GM18868 (cell line): ENCODE measurements at regions not wholly inside any gene's neighbourhood (a gene's known extent, or its start where the extent isn't known, plus 50 kb on each side); places are given as distances from the start of the nearest gene placed in this dataset.

Experiments
- ATAC-seq: cut with Tn5 transposase; IDR thresholded peaks from one replicate; pipeline ENCODE4 v1.9.1; 2021; ENCODE audit warnings: mild to moderate bottlenecking, moderate library complexity; ENCODE audit not compliant: unreplicated experiment

DNA sequence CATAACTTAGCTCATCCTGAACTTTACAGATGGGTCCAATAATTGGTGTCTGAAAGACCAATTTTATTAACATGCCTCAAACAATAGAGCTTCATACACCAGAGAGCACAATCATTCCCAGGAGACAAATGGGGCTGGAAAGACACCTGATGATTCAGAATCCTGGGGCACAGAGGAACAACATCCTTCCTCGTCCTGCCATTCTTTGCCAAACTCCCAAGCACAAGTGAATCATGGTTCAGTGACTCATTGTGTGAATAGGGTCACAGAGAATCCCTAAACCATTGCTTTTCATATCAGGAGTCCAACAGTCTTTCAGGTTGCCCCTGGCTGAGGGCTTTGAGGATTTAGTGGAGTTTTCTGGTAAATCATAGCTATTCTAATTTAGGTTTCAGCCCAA lies 266.4 kb upstream of the BMP2 start:
- no peak for ATAC-seq

DNA sequence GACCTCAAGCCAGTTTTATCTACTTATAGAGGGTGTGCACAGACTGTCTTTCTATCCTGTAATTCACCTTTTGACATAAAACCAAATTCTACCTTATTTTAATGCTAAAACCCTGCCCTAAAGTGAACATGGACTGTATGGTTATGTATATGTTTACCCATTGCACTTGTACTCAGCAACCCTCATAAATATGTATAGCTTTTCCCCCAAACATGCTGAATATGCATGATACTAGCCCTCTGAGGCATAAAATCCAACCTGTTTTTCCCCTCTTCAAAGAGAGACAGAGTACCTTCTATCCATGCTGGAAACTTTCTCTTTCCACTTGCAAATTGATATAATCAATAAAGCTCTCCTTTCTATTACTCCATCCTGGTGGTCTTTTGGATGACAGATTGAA lies 267.9 kb upstream of the BMP2 start:
- ATAC-seq, result no peak

DNA sequence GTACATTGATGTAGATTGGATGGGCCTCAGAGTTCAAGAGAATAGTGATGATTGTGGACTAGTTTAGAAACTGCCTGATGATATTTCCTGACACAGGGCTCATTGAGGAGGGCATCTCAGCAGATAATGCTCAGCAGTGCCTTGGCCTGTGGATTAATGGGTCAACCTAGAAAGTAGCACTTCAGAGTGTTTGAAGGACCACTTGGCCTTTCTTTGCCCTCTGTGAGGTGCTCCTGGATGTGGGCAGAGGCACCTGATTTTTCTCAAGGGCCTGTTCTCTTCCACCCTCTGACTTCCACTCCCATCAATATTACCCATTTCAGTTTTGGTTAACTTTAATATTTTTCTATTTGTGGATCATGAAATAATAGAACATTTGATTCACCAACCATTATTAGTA lies 270.6 kb upstream of the BMP2 start:
- ATAC-seq, result no peak

DNA sequence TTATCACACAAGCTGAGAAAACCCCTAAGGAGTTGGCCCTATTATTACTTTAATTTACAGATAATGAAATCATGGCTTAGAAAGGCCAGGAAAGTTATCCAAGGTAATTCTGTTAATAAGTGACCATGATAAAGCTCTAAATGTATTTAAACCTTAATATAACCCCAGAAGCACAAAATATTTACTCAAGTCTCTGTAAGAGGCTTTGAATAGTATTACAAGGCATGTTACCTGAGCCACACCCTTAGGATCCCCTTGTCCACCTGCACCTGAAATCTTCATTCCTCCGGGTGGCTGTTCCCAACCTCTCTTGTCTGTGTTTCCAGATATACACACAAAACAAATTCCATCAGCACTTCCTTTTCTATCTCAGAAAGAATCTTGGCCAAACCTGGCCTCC lies 271.6 kb upstream of the BMP2 start:
- no peak for ATAC-seq

DNA sequence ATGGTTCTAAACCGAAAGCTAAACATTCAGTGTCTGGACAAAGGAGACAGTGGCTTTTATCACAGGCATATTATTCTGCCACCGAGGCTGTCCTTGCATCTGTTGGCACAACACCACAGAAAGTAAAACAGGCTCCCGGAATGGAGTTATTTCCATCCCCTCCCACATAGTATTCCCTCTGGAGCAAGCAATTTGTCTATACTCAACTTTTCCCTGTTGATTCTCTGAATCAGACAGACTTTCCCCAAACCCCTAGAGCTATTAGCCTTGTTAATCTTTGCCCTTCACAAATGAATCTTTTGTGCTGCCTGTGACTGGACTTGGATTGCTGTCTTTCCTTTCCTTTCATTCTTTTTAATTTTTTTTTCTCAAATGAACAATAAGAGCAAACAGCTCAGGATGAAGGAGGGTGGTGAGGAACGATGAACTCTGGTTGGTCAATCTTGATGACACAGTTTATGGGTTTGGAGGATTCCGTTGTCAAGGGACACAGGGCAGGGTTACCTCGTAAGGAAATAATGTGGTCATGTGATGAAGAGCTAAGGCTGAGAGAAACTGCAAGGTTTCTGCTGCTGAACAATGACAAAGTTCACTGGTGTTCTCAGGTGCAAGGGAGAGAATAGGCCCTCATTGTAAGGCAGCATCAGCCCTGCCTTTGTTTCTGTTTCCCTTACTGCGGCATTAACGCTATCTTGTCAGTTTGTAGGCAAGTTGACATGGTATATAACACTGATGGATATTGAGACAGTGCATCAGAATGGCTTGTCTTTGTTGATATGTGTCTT lies 275.0 kb upstream of the BMP2 start:
- no peak for ATAC-seq

DNA sequence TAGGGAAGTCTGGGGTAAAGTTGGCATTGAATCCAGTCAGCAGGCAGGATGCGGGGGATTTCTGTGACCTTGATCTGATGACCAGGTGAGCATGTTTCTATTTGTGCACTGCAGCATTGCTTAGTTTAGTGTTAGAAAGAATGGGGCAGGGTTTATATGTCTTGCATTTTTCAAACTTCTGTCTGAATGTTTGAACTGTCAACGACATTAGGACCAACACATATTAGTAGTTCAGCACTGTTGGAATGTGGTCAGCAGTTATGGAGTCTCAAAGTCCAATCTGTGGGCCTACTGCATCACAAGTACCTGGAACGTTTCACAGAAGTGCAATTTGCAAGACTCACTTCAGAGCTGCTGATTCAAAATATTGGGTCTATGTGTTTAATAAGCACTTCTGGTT lies 276.6 kb upstream of the BMP2 start:
- ATAC-seq, result no peak

DNA sequence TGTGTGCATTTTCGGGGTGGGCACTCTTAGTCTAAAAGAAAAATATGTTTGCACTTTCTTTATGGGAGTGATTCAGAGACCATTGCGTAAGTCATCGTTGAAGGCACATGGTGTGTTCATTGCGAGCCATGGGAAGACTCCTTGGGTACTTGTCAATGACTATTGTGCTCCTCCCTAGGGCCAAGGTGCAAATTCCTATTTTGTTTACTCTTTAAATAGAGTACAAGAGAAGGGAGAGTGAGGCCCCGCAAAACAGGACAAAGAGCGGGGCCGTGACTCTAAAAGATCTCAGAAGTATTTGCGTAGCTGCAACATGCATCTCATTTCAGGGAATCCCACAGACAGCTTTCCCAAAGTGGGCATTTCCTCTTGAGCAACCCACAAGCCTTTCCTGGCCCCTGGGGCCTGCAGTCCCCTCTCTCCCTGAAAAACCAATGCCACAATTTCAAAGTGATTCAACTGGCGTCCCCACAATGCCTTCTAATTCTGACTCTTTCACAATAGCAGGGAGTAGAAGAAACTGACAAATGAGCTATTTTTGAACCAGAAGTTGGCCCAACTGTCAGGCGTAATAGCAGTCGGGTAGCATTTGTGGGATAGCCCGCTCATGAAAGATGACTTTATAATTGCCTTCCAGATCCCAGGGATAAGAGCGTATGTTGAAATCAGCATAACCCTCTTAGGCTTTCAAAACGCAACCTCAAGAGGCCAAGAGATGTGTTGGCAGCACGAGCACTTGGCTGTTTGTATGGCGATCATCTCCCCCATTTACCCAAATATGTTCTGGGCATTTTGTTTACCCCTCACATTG lies 277.9 kb upstream of the BMP2 start:
- ATAC-seq, result no peak

DNA sequence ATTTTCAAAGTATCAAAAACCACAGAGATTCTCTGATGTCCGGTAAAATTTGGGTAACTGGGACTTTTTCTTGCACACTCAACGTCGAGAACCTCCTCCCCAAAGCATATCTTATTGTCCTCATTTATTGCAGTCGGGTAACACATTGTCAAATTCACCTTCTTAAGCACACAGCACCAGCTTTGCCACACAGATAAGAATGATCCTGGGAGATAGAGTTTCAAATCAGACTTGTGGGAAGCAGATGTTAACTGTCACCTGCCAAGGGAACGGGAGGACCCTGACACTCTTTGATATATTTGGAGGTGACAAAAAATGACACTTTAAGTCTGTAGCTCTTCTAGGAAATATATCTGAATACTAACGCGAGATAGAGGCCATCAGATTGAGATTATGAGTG lies 282.1 kb upstream of the BMP2 start:
- no peak for ATAC-seq

DNA sequence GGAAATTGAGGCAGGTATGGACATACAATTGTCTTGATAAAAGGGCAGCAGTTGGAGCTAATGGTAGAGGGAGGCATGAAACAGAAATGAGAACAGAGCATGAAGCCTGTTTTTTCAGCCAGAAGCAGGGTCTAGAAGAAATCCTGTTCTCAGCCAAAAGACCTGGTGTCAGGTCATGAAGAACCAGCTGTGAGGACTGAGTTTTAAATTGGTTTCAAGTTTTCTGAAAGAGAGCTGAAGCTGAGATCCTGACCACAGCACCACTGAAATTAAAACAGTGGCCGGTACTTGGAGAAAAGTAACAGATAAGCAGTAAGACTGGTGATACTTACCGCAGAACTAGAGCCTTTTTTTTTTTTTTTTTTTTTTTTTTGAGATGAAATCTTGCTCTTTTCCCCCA lies 283.8 kb upstream of the BMP2 start:
- no peak for ATAC-seq

DNA sequence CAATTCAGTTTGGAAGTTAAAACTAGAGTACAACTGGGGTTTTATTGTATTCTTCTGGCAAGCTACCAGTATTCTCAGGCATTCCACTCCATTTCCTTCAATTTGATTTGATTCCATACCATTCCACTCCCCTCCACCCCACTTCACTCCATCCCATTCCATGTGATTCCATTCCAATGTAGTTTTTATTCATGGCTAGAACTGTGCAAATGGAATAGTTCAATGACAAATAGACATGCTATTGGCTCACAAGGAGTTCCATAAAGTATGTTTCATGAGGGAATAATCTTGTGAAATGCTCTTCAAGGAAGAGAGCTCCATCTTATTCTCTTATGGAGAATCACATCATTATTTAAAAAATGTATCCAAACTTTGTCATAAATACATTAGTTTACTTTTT lies 285.0 kb upstream of the BMP2 start:
- no peak for ATAC-seq

DNA sequence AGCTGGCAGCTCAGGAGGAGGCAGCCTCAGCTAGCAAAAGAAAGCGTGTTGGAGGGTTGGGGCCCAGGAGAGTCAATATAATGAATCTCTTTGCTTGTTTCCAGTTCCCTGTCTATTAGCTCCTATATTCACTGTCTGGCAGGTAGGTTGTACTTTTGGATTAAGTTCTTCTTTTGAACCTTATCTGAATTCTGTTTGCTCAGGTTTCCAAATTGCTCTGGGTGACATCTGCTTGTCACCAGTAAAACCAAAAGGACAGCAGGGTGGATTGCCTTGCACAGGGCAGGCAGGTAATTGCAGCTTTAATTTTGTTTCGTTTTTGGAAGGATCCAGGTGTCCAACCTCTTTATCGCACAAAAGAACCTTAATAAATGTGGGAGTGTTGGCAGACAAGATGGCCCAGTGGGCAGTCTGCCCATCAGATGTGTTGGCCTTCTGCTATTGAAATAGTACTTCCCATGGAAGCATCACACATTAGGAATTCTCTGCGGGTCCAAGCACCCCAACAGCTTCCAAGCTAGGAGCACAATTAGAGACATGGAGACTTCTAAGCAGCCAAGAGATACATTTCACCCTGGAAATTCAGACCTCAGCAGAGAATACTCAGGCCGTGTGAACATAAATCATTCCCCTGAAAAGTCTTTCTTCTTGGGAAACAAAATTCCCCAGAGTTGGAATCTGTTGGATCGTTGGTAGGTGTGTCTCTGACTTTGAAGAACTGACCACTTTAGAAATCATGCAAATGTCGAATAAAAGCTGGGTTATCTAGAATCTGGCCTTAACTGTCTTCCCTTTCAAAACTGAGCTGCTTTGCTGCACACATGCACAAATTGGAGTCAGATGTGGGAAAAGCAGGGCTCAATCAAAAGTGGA lies 286.9 kb upstream of the BMP2 start:
- no peak for ATAC-seq

DNA sequence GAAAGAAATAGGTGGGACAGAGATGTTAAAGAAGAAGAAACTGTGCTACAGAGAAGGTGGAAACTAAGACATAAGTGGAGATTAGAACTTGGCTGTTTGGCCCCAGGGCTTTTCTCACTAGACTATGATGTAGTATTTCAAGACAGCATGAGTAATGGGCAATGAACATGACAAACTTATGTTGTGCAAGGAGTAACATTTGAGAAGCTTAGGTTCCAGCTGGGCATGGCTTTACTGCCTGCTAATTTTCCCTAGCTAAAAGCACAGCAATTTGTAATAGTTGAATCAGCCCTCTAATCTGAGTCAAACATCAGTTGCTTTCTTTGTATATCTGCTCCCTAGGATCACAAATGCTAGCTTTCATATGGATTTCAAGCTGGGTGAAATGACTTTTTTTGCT lies 294.3 kb upstream of the BMP2 start:
- no peak for ATAC-seq

DNA sequence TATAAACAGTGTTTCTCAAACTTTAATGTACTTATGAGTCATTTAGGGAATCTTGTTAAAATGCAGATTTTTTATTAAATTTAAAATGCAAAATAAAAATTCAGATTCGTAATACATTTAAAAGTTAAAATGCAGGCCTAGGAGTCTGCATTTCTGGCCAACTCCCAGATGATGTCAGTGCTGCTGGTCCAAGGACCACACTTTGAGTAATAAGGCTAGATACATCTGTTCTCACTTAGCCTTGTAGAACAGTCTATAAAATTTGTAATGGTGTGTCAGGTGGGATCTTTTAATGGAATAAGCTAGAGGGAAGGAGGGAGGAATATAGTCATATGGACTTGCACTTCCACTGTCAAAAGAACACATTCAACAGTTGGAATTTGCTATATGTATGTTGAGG lies 295.6 kb upstream of the BMP2 start:
- no peak for ATAC-seq

DNA sequence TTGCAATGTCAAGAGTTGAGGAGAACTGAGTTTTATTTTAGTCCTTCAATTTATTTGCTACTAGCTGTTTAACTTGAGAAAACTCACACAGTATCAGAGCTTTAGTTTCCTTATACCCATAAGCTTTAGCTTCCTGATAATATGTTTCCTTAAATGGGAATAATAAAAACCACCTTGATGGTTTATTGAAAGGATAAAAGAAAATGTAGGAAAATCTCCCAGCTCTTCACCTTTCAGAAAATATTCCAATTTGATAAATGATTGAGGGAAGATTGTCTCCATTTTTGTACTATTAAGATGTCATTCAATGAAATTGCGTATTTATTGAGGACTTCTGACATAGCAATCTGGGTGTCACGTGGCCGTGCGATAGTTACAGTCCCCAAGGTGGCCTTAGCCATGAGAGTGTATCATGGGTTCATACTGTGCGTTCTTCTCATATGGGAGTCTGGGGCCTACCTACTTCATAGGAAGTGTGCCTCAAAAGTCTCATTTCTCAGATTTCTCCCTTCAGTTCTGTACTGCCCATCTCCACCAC lies 296.3 kb upstream of the BMP2 start:
- no peak for ATAC-seq

DNA sequence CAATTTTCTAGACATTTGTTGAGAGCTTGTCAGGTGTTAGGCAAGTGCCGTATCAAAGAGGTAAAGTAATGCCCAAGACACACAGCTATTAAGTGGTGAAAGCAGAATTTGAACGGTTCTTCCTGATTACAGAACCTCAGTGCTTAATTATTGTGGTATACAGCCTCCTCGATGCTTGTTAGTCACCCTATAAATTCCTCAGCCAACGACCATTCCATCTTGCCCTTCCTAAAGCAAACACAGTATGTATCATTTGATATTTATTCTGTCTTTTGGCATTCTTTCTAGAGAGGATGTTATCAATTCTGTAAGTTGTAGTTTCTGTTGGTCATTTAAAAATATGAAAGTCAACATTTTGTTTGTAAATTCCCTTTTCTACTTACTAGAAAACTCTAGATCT lies 297.8 kb upstream of the BMP2 start:
- ATAC-seq, result no peak

DNA sequence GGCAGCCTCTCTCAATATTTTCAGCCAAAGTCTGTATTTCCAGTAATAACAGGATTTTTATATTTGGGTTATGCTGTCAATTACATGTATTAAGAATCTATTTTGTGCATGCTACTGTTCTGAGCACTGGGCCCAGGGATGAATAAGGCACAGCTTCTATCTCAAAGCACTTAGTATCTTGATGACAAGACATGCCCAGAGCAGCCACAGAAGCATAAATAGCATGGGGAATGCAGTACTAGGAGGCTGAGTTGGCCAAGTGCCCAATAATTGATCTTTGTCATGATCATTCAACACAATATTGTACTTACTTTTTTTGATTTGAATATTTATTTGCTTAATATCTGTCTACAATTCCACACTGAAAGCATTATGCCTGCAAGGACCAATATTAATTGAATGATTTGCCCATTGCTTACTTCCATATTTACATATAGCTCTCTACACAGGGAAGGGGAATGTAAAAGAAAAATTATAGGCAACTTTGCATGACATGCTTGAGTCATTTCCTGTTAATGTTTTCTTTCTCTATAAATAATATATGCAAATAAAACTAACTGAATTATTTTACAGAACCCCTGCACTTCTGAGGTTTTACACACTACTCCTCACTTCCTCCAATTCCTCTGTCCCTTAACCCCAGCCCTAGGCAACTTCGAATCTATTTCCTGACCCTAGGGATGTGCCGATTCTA lies 298.9 kb upstream of the BMP2 start:
- ATAC-seq, result no peak

DNA sequence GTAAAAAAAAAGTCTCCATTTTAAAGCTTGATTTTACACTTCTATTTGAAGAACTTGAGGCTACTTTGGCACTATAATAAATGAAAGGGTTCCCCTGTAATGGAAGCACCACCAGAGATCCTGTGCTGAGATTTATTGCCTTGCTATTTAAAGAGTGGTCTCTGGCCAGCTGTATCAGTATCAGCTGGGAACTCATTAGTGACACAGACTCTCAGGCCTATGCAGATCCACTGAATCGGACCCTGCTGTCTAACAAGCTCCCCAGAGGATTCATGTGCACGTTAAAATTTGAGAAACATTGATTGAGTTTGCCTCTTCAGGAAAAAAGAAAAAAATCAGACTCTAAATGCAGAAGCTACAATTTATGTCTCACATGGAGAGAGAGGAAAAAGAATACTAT lies 299.9 kb upstream of the BMP2 start:
- ATAC-seq, result no peak

DNA sequence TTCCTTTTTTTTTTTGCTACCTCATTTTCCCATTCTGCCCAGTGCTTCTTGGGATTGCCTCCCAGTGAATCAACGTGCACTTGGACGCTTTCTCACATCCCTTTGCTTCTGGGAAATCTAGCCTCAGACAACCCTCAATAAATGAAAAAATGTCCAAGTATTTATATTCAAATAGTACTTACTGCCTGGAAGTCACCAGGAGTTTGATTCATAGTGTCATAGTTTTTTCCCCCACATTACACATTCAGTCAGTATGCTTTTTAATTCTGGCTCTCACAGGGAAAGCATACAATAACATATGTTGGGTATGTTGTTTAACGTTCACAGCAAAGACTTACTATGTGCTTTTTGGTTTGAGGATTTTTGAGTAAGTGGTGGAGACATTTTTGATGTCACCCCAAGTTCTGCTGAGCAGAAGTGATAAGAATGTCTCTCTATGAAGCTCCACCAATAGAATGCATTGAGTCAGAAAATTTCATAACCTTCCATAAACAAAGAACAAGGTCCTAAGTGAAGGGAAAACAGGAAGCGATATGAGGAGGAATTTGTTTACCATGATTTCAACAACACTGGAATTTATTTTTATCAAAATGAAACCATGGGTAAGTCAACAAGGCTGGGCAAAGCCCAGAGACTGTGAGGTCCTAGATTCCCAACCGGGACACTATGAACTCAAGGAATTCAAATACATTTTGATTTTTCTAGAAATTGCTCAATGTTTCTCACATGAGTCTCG lies 301.2 kb upstream of the BMP2 start:
- ATAC-seq, result no peak

DNA sequence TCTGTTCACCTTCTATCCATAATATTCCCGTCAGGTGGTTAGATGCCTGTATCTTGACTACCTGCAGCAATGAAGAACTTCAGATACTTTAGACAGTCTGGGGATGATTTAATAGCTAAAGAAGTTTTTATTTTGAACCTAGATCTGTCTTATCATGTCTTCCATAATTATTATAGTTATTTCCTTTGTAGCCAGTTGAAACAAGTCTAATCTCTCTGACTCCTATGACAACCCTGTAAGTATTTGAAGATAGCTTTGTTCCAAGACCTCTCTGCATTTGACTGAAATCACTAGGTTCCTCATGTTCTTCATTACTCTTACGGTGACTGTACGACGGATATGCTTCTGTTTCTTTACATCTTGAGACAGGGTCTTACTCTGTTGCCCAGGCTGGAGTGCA lies 316.6 kb upstream of the BMP2 start:
- ATAC-seq, result no peak

DNA sequence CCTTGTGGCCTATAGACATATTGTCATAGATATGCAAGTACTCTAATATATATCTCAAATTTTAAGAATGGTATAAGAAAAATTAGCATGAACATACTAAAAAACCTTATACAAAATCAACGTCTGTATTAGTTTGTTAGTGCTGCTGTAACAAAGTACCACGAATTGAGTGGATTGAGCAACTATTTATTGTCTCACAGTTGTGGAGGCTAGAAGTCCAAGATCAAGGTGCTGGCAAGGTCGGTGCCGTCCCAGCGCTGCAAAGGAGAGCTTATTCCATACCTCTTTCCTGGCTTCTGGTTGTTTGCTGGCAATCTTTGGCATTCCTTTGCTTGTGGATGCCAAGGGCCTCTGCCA lies 317.6 kb upstream of the FERMT1 start:
- no peak for ATAC-seq
